ENCODE measurements at regions not wholly inside any gene's neighbourhood (a gene's known extent, or its start where the extent isn't known, plus 50 kb on each side); places are given as distances from the start of the nearest gene placed in this dataset.

DNA sequence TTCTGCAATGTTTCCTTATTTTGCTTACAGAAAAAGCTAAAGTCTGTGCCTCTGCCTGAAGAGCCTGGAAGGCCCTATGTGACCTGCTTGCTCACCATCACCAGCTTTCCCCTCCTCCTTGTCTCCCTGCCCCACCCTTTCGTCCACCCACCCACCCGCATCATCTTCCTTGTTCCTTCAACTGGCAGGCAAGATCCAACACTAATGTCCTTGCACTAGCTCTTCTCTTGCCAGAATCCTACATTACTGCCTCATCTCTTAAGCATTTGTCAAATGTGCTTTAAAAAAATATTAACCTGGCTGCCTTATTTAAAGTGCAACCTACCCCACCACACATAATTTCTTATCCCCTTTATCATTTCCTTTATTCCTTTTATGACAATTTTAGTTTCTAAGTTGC is 165.1 kb upstream of the PPP3CA start:
- TF ChIP-seq, protein P1, sequence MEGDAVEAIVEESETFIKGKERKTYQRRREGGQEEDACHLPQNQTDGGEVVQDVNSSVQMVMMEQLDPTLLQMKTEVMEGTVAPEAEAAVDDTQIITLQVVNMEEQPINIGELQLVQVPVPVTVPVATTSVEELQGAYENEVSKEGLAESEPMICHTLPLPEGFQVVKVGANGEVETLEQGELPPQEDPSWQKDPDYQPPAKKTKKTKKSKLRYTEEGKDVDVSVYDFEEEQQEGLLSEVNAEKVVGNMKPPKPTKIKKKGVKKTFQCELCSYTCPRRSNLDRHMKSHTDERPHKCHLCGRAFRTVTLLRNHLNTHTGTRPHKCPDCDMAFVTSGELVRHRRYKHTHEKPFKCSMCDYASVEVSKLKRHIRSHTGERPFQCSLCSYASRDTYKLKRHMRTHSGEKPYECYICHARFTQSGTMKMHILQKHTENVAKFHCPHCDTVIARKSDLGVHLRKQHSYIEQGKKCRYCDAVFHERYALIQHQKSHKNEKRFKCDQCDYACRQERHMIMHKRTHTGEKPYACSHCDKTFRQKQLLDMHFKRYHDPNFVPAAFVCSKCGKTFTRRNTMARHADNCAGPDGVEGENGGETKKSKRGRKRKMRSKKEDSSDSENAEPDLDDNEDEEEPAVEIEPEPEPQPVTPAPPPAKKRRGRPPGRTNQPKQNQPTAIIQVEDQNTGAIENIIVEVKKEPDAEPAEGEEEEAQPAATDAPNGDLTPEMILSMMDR (conservative IDR thresholded peaks at IDR 0.05 in 1 of 2, IDR thresholded peaks at IDR 0.05 in 1 of 2; ENCODE audit: low read depth in 1 of 2, low read length in 2 of 2), result no peak
- no peak for TF ChIP-seq EZH2 (IDR thresholded peaks at IDR 0.05; ENCODE audit: low read length, missing control alignments)
